ENCODE measurements at regions not wholly inside any gene's neighbourhood (a gene's known extent, or its start where the extent isn't known, plus 50 kb on each side); places are given as distances from the start of the nearest gene placed in this dataset.

- no peak for TF ChIP-seq CTCF (IDR thresholded peaks at IDR 0.05; ENCODE audit: poor library complexity)
- no peak for TF ChIP-seq EZH2phosphoT487 (IDR thresholded peaks at IDR 0.05; ENCODE audit: low read depth, severe bottlenecking, unreplicated experiment)
These were observed 472.5 kb downstream of the PID1 start for GRCh38 chr2:228798458-228799207.
